Lower lobe of right lung (tissue), 2 donors: ENCODE measurements at regions not wholly inside any gene's neighbourhood (a gene's known extent, or its start where the extent isn't known, plus 50 kb on each side); places are given as distances from the start of the nearest gene placed in this dataset.

Experiments used
- ATAC-seq, 2 donors: fragments of 200-7000 bp; cut with Tn5 transposase; one replicate each; pipeline ENCODE4 v1.9.1; 2020 to 2022; ENCODE audit warnings: mild to moderate bottlenecking in 2 of 2, moderate library complexity in 2 of 2
- DNase-seq: peaks from one replicate; pipeline ENCODE4 v3.0.0-alpha.2; 2020
- H3K27ac ChIP-seq: fragments of 200-600 bp; one replicate; pipeline ENCODE4 v1.8.0; 2022
- H3K27me3 ChIP-seq: fragments of 200-600 bp; one replicate; pipeline ENCODE4 v1.8.0; 2022; ENCODE audit warnings: low read depth
- H3K36me3 ChIP-seq: fragments of 200-600 bp; one replicate; pipeline ENCODE4 v1.8.0; 2022; ENCODE audit warnings: mild to moderate bottlenecking
- H3K4me1 ChIP-seq: fragments of 200-600 bp; one replicate; pipeline ENCODE4 v1.8.0; 2022
- H3K4me3 ChIP-seq: fragments of 200-600 bp; one replicate; pipeline ENCODE4 v1.8.0; 2022; ENCODE audit warnings: mild to moderate bottlenecking
- H3K9me3 ChIP-seq: fragments of 200-600 bp; one replicate; pipeline ENCODE4 v1.8.0; 2022
- intact Hi-C: fragments of 100-400 bp; cut with DNase I; formaldehyde crosslinking; loops from one replicate; pipeline ENCODE4 v1.11.0; 2022
- TF ChIP-seq, protein P1 (sequence below): fragments of 200-600 bp; IDR thresholded peaks from one replicate; pipeline ENCODE4 v1.8.0; 2022; ENCODE audit warnings: antibody characterized with exemption, mild to moderate bottlenecking
- donor health status: DM: no; HTN: yes; CAD: no; lungs with severe emphysema.

DNA sequence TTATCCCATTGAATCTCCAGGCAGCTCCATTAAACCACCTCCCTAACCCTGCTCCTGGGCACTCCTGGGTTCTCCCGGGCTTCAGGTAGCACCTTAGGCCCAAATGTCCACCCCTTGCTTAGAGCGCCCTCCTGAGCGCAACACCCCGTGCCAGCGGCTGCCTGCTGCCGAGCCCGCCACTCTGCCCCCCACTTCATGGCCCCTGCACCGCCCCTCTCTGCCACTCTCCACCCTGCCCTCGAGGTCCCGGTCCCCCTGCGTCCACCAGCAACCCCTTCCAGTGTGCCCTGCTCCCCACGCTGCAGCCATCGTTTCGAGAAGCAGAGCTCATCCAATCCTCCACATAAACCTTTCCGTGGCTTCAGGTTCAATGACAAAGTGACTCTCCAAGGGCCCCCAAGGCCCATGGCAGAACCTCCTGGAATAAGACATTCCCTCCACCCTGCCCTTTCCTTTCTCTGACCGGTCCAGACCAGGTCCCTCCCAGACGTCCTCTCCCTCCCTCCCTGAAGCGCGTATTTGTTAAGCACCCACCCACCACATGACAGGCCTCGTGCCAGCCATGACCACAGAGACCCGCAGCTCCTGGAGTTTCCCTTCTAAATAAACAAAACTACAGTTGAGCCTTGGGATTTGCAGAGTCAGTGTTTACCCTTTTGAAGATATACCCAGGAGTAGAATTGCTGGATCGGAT lies 66.6 kb downstream of the ARHGEF18 start:
- Histone ChIP-seq H3K4me3 (no peak overlapping the region), H3K9me3 (no peaks in the 10 kb centered on the region), H3K36me3 (no peaks in the 10 kb centered on the region), H3K27me3 (no peaks in the 10 kb centered on the region), H3K27ac (peak overlapping the region; percentile 36), H3K4me1 (peaks cover 28% of the 10 kb centered on the region)
- peak; percentile 61 for DNase-seq
- peak; percentile 72 to 77 for ATAC-seq
- TF ChIP-seq, protein P1, sequence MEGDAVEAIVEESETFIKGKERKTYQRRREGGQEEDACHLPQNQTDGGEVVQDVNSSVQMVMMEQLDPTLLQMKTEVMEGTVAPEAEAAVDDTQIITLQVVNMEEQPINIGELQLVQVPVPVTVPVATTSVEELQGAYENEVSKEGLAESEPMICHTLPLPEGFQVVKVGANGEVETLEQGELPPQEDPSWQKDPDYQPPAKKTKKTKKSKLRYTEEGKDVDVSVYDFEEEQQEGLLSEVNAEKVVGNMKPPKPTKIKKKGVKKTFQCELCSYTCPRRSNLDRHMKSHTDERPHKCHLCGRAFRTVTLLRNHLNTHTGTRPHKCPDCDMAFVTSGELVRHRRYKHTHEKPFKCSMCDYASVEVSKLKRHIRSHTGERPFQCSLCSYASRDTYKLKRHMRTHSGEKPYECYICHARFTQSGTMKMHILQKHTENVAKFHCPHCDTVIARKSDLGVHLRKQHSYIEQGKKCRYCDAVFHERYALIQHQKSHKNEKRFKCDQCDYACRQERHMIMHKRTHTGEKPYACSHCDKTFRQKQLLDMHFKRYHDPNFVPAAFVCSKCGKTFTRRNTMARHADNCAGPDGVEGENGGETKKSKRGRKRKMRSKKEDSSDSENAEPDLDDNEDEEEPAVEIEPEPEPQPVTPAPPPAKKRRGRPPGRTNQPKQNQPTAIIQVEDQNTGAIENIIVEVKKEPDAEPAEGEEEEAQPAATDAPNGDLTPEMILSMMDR: no peak
- intact Hi-C loops: no loop called here

- Histone ChIP-seq H3K36me3 (peaks cover 4% of the 10 kb centered on the region), H3K4me3 (no peak overlapping the region), H3K27me3 (no peaks in the 10 kb centered on the region), H3K9me3 (no peaks in the 10 kb centered on the region), H3K27ac (peak overlapping the region; percentile 36), H3K4me1 (peaks cover 28% of the 10 kb centered on the region)
- DNase-seq: no peak
- intact Hi-C loops: no loop called here
- peak; percentile 22 to 49 for ATAC-seq
- TF ChIP-seq, protein P1: no peak
Observed at GRCh38 chr19:7415857-7416371, 67.2 kb downstream of the ARHGEF18 start.

GRCh38 chr19:7417671-7418324 lies 69.1 kb downstream of the ARHGEF18 start:
- ATAC-seq (peak; percentile 29 to 60), DNase-seq (no peak)
- peaks cover 28% of the 10 kb centered on the region for H3K4me1 ChIP-seq
- H3K9me3 ChIP-seq: no peaks in the 10 kb centered on the region
- H3K27me3 ChIP-seq: no peaks in the 10 kb centered on the region
- H3K4me3 ChIP-seq: no peak overlapping the region
- H3K36me3 ChIP-seq: peaks cover 14% of the 10 kb centered on the region
- TF ChIP-seq, protein P1: no peak
- H3K27ac ChIP-seq: peak overlapping the region; percentile 7
- intact Hi-C loops: no loop called here

GRCh38 chr19:7418596-7418995 lies 69.9 kb downstream of the ARHGEF18 start:
- ATAC-seq (peak; percentile 49 to 54), DNase-seq (no peak)
- H3K27me3 ChIP-seq: no peaks in the 10 kb centered on the region
- H3K4me1 ChIP-seq: peaks cover 28% of the 10 kb centered on the region
- no peak overlapping the region for H3K4me3 ChIP-seq
- intact Hi-C loops: no loop called here
- H3K9me3 ChIP-seq: no peaks in the 10 kb centered on the region
- TF ChIP-seq, protein P1: no peak
- H3K36me3 ChIP-seq: peaks cover 20% of the 10 kb centered on the region
- peak overlapping the region; percentile 7 for H3K27ac ChIP-seq

DNA sequence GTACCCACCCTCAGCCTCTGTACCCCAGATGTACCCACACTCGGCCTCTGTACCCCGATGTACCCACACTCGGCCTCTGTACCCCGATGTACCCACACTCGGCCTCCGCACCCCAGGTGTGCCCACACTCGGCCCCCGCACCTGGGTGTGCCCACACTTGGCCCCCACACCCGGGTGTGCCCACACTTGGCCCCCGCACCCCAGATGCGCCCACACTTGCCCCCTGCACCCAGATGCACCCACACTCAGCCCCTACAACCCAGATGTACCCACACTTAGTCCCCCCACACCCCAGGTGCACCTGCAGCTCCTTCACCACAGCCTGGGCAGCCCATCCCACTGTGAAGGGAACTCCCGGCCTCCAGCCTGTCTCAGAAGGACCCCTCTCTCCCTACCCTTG lies 69.7 kb downstream of the PEX11G start:
- H3K27me3 ChIP-seq: no peaks in the 10 kb centered on the region
- H3K36me3 ChIP-seq: peaks cover 26% of the 10 kb centered on the region
- DNase-seq: no peak
- H3K27ac ChIP-seq: peak overlapping the region; percentile 24
- H3K9me3 ChIP-seq: no peaks in the 10 kb centered on the region
- intact Hi-C loops: no loop called here
- peaks cover 28% of the 10 kb centered on the region for H3K4me1 ChIP-seq
- TF ChIP-seq, protein P1: no peak
- no peak for ATAC-seq
- H3K4me3 ChIP-seq: no peak overlapping the region
